HT-29 (cell line): ENCODE measurements at regions not wholly inside any gene's neighbourhood (a gene's known extent, or its start where the extent isn't known, plus 50 kb on each side); places are given as distances from the start of the nearest gene placed in this dataset.
"Not testable (repeated sequence)": the region's sequence is repeated elsewhere in the genome, so short reads cannot be mapped to it uniquely, and the experiment has no call there.

Source experiments
- DNase-seq: peaks from one replicate; pipeline ENCODE4 v3.0.0-alpha.2; 2015; ENCODE audit warnings: low spot score

DNA sequence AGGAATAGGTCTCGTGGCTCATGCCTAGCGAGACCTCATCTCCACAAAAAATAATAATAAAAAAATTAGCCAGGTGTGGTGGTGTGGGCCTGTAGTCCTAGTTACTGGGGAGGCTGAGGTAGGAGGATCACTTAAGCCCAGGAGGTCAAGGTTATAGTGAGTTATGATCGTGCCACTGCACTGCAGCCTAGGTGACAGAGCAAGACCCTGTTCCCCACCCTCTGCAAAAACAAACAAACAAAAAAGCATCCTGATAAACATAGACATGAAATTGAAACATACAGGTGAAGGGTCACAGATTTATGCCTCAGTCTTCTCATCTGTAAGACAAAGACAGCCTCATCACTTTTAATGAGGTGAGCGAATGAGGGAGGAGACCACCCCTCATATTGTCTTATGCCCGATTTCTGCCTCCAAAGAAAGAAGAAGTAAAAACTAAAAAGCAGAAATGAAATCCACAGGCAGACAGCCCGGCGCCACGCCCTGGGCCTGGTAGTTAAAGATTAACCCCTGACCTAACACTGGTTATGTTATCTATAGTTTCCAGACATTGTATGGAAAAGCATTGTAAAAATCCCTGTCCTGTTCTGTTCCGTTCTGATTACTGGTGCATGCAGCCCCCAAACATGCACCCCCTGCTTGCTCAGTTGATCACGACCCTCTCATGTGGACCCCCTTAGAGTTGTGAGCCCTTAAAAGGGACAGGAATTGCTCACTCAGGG, 138.5 kb downstream of the OR2B2 start:
- peak; percentile 25 for DNase-seq

GRCh38 chr6:27772261-27773001, 139.8 kb downstream of the OR2B2 start:
- peak; percentile 89 for DNase-seq

DNA sequence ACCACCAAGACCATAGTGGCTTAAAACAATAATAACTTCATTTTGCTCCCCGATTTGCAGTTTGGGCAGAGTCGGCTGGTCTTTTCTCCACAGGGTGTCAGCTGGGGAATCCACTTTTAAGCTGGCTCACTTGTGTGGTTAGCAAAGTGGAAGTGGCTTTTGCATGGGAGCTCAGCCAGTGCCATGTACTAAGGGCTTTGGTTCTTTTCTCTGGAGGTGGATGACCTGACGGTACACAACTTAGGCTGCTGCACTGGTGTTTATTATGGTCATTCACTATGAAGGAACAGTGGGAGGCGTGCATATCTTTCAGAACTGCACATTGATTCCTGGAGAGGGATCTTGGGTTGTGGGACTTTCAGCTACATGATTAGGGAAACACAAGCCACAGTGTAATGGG, 141.0 kb downstream of the OR2B2 start:
- no peak for DNase-seq

DNA sequence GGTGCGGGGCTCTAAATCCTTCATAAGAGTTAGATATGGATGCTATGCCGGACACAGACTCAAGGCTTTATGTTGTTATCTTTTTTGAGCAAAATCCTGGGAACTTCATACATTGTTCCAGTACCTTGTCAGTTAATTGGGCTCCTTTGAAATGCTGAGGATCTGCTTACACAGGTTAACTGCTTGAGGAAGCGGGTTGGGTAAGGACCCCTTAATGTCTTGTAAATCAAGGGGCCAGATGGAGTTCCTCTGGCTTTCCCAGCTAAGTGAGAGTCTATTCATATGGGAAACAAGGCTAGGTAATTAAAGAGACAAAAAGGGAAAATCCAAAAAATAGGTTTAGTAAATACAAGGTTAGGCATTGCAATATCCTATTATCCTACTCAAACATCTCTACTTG, 141.5 kb downstream of the OR2B2 start:
- no peak for DNase-seq

GRCh38 chr6:27768556-27768955, 143.6 kb downstream of the OR2B2 start:
- no peak for DNase-seq

DNA sequence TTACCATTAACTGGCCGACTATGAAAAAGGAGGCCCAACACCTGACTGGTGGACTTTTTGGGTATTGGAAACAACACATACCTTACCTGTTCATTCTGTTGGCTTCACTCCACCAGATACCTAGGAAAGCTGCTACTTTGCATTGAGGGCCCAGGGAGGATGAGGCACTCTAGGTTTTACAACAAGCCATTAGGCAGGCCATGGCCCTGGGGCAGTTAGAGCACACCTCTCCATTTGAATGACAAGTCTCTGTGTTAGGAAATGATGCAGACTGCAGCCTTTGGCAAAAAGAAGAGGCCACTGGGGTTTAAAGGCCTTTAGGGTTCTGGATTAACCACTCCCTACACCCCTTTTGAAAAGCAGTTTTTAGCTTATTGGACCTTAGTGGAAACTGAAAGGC, 144.3 kb downstream of the OR2B2 start:
- no peak for DNase-seq

DNA sequence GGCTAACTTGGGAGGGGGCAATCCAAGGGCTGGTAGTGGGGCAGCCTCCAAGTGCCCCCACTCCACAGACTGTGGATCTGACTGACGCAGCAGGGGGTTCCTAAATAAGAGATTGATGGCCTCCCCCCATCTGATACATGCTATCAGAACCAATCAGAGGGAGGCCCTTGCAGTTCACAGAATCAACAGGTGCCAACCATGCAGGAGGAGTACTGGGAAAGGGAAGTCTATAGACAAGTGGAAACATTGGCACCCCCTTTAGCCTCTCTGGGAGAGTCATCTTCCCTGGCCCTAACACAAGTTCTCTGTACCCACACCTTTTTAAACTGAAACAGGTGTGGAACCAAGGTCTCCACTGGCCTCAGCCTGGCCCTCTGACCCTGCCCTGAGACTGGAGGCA, 145.8 kb downstream of the OR2B2 start:
- DNase-seq = no peak

DNA sequence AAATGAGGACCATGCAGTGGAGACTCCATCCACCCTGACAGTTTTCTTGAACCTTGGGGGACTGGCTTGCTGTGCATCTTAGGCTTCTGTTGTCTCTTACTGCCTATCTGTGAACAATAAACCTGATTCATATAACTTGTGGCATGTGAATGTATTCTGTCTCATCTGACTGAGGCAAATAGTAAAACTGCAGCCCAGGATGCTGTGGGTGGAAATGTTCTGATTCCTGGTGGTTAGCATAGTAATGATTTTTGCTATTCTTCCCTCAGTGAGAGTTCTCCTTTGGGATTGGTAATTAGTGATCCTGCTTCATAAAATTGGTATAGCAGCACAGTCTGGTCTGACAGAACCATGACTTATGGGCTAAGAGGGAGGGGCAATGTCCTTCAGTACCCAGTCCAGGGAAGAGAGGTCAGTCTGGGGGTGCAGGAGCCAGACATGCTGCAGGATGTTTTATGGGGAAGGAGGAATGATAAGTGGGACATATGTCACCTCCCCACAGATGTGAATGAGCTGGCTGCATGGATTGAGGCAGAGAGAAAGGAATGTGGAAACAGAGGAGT, 147.1 kb downstream of the OR2B2 start:
- no peak for DNase-seq

GRCh38 chr6:27761391-27761790, 150.8 kb downstream of the OR2B2 start:
- DNase-seq = no peak

GRCh38 chr6:27760464-27760863, 151.7 kb downstream of the OR2B2 start:
- no peak for DNase-seq

GRCh38 chr6:27759930-27760329, 152.3 kb downstream of the OR2B2 start:
- no peak for DNase-seq

DNA sequence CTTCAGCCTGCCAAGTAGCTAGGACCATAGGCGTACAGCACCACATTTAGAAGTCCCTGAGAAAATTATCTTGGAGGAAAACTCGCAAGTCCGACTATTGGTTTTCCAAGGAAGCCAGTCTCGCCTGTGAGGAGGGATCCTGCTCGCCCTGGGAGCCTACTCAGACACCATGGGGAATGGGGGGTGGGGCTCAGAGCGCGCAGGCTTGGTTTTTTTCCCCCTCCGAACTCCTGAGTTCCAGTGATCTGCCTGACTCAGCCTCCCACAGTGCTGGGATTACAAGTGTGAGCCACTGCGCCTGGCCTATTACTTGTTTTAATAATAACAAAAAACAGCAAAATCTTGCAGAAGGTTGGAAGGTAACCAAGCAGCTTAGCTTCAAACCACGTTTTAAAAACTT, 153.7 kb downstream of the OR2B2 start:
- no peak for DNase-seq

GRCh38 chr6:27757307-27757706, 154.9 kb downstream of the OR2B2 start:
- no peak for DNase-seq

DNA sequence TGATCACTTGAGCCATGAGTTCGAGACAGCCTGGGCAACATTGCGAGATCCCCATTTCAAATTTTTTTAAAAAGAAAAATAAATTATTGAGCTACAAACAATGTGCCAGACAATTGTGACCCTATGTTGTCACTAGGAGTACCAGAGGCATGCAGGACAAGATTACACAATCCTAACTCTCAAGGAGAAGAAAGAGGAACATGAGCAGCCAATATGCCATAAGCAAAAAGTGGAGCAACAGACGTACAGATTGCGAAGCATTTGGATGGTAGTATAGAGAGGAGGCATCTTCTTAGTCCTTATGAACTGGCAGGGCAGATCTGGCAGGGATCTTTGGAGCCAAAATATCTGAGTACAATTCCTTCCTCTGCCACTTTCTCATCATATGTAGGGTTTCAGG, 156.4 kb downstream of the OR2B2 start:
- DNase-seq = no peak

DNA sequence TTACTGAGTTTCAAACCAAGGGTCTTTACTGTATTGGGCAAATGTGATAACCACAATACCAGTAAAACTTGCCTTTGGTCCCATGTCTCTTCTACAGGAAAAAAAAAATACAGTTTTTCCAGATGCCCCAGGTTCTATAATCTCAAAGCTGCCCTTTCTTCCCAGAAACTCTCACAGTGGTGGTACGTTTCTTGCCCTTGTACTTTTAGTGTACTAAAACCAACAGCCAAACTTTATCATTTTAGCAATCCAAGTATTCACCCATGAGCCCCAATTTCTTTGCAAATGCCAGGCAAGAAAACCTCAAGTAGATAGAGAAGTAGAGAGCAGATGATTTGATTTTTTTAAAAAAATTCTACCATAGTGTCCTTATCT, 157.8 kb downstream of the OR2B2 start:
- DNase-seq = no peak

DNA sequence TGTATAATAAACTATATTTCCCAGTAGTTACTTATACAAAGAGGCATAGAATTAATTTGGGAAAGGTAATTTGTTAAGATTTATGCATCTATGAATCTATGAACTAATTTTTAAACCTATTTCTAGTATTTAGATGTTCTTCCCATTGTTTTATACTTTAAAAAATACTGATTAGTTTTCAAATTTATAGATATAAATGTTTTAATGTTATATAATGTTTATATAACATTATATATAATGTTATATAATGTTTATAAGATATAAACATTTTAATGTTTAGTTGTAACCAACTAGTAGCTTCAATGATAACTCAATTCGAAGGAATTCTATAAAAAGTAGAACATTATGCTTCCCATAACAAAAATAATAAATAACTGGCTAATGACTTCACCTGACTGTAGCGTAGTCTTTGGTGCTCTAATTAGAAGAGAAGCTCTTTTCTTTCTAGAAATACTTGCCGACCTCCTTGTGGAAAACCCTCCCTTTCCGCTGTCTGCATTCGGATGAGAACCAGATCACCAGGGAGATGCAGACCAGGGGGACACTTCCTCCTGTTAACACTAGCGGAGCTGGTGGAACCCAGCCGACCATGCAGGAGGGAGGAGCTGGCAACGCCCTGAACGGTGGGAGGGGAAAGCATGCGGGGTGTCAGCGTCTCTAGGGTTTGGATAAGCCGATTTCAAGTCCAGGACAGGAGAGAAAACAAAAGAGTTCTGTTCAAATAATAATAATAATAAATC, 158.4 kb downstream of the OR2B2 start:
- peak; percentile 62 for DNase-seq

GRCh38 chr6:27752038-27752885, 159.9 kb downstream of the OR2B2 start:
- peak; percentile 93 for DNase-seq

DNA sequence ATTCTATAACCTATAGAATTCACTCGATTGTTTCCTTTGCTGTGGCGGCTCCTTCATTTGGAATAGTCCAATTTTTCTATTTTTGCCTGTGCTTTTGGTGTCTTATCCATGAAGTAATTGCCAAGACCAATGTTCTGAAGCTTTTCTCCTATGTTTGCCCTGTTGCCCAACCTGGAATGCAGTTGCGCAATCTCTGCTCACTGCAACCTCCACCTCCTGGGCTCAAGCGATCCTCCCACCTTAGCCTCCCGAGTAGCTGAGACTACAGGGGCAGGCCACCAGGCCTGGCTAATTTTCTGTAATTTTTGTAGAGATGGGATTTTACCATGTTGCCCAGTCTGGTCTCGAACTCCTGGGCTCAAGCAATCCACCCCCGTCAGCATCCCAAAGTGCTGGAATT, 163.5 kb downstream of the OR2B2 start:
- DNase-seq = no peak

- no peak for DNase-seq
Measured at GRCh38 chr6:27747637-27748036, 164.6 kb downstream of the OR2B2 start.

- DNase-seq = not testable (repeated sequence)
Measured at GRCh38 chr6:27746860-27747259, 165.3 kb downstream of the OR2B2 start.

DNA sequence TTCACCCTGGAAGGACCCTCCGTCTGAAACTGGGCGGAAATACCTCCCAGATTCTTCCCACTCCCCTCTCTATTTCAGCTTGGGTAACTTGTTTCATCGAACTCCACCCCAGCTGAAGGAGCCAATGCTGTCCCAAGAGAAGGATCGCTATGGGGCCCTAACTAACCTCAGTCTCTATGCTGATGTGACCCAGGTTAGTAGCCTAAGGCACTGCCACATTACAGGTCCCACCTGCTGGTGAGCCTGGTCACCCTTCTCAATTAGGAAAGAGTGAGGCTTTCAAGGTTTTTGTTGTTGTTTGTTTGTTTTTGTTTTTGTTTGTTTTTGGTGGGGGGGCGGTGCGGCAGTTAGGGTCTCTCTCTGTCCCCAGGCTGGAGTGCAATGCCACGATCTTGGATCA, 168.4 kb downstream of the OR2B2 start:
- DNase-seq = no peak
